Esophagus squamous epithelium (tissue), 4 donors: ENCODE measurements at regions not wholly inside any gene's neighbourhood (a gene's known extent, or its start where the extent isn't known, plus 50 kb on each side); places are given as distances from the start of the nearest gene placed in this dataset.

ENCODE experiments used
- POLR2A ChIP-seq, 4 donors: fragments of 450-650 bp; IDR thresholded peaks; one replicate each; pipeline ENCODE4 v1.6.1; 2017; ENCODE audit warnings: antibody characterized with exemption in 4 of 4, mild to moderate bottlenecking in 4 of 4, moderate library complexity in 3 of 4
- TF ChIP-seq, protein P1 (sequence below), 6 experiments: fragments of 450-650 bp in 4 of 6; fragments of 200-600 bp in 2 of 6; sonication (generic) in 2 of 6; IDR thresholded peaks; one replicate each; pipeline ENCODE4 v1.5.1; 2016 to 2019; ENCODE audit warnings: antibody characterized with exemption in 6 of 6, mild to moderate bottlenecking in 4 of 6, moderate library complexity in 4 of 6

DNA sequence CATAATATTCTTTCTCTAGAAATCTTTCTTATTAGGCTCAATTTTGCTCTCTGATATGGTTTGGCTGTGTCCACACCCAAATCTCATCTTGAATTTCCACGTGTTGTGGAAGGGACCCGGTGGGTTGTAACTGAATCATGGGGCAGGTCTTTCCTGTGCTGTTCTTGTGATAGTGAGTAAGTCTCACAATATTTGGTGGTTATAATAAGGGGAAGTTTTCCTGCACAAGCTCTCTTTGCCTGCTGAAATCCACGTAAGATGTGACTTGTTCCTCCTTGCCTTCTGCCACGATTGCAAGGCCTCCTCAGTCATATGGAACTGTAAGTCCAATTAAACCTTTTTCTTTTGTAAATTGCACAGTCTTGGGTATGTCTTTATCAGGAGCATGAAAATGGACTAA lies 73.8 kb downstream of the CAVIN2 start:
- TF ChIP-seq, protein P1, sequence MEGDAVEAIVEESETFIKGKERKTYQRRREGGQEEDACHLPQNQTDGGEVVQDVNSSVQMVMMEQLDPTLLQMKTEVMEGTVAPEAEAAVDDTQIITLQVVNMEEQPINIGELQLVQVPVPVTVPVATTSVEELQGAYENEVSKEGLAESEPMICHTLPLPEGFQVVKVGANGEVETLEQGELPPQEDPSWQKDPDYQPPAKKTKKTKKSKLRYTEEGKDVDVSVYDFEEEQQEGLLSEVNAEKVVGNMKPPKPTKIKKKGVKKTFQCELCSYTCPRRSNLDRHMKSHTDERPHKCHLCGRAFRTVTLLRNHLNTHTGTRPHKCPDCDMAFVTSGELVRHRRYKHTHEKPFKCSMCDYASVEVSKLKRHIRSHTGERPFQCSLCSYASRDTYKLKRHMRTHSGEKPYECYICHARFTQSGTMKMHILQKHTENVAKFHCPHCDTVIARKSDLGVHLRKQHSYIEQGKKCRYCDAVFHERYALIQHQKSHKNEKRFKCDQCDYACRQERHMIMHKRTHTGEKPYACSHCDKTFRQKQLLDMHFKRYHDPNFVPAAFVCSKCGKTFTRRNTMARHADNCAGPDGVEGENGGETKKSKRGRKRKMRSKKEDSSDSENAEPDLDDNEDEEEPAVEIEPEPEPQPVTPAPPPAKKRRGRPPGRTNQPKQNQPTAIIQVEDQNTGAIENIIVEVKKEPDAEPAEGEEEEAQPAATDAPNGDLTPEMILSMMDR (IDR thresholded peaks at IDR 0.05), result no peak
- no peak for TF ChIP-seq POLR2A (IDR thresholded peaks at IDR 0.05)
